Body of pancreas (tissue), 4 donors: ENCODE measurements at regions not wholly inside any gene's neighbourhood (a gene's known extent, or its start where the extent isn't known, plus 50 kb on each side); places are given as distances from the start of the nearest gene placed in this dataset.

ENCODE experiments used
- ATAC-seq: fragments of 150-250 bp; one replicate; pipeline ENCODE4 v1.9.1; 2016
- DNase-seq, 4 donors: peaks; one replicate each; pipeline ENCODE4 v3.0.0-alpha.2; 2019
- H3K27ac ChIP-seq, 4 donors: fragments of 200-600 bp; sonication (generic); 1 replicate in 3 of 4; 2 replicates in 1 of 4; pipeline versions ENCODE4 v1.5.1 to v1.6.1; 2016 to 2019; ENCODE audit warnings: mild to moderate bottlenecking in 1 of 4, mixed read lengths in 1 of 4, moderate library complexity in 1 of 4
- H3K27me3 ChIP-seq, 2 donors: fragments of 200-600 bp; sonication (generic); one replicate each; pipeline ENCODE4 v1.6.0; 2016; ENCODE audit warnings: mild to moderate bottlenecking in 1 of 2
- H3K36me3 ChIP-seq, 2 donors: fragments of 200-600 bp; sonication (generic); replicated peaks in 1 of 2; 2 replicates each; pipeline ENCODE4 v1.5.1; 2016; ENCODE audit warnings: low read depth in 2 of 2; ENCODE audit not compliant: insufficient read depth in 1 of 2
- H3K4me1 ChIP-seq: fragments of 200-600 bp; sonication (generic); one replicate; pipeline ENCODE4 v1.6.0; 2016
- H3K4me3 ChIP-seq, 2 donors: fragments of 200-600 bp; sonication (generic); 1 replicate in 1 of 2; 2 replicates in 1 of 2; pipeline ENCODE4 v1.5.1; 2016 to 2019
- H3K9me3 ChIP-seq, 3 donors: fragments of 200-600 bp; sonication (generic); 1 replicate in 2 of 3; 2 replicates in 1 of 3; pipeline ENCODE4 v1.5.1; 2016
- POLR2A ChIP-seq, 3 donors: fragments of 450-650 bp; IDR thresholded peaks; one replicate each; pipeline ENCODE4 v1.6.1; 2016; ENCODE audit warnings: antibody characterized with exemption in 3 of 3, mild to moderate bottlenecking in 2 of 3
- WGBS, 2 donors: methylation state at CpG; one replicate each; pipeline ENCODE4 v1.1.5; 2017; 5-methylcytosine and 5-hydroxymethylcytosine counted together
- intact Hi-C: fragments of 100-400 bp; cut with DNase I; formaldehyde crosslinking; loops from one replicate; pipeline ENCODE4 v1.15.1; 2023
- TF ChIP-seq, protein P1 (sequence below), 7 experiments: fragments of 450-650 bp in 4 of 7; fragments of 200-600 bp in 3 of 7; sonication (generic) in 3 of 7; IDR thresholded peaks; one replicate each; pipeline ENCODE4 v1.5.1; 2016 to 2019; ENCODE audit warnings: antibody characterized with exemption in 7 of 7

- intact Hi-C loops: no loop called here
- no peak overlapping the region for H3K4me3 ChIP-seq
- H3K27me3 ChIP-seq: no peaks in the 10 kb centered on the region
- peaks cover 11% of the 10 kb centered on the region for H3K4me1 ChIP-seq
- 86 to 94% methylated on average over 11 of the region's 11 CpGs for WGBS, 2 donors
- no peaks in the 10 kb centered on the region for H3K36me3 ChIP-seq
- TF ChIP-seq, protein P1, sequence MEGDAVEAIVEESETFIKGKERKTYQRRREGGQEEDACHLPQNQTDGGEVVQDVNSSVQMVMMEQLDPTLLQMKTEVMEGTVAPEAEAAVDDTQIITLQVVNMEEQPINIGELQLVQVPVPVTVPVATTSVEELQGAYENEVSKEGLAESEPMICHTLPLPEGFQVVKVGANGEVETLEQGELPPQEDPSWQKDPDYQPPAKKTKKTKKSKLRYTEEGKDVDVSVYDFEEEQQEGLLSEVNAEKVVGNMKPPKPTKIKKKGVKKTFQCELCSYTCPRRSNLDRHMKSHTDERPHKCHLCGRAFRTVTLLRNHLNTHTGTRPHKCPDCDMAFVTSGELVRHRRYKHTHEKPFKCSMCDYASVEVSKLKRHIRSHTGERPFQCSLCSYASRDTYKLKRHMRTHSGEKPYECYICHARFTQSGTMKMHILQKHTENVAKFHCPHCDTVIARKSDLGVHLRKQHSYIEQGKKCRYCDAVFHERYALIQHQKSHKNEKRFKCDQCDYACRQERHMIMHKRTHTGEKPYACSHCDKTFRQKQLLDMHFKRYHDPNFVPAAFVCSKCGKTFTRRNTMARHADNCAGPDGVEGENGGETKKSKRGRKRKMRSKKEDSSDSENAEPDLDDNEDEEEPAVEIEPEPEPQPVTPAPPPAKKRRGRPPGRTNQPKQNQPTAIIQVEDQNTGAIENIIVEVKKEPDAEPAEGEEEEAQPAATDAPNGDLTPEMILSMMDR (IDR thresholded peaks at IDR 0.05): no peak
- no peak for TF ChIP-seq POLR2A (IDR thresholded peaks at IDR 0.05)
- ATAC-seq (no peak), DNase-seq (no peak)
- no peaks in the 10 kb centered on the region for H3K9me3 ChIP-seq
- no peak overlapping the region for H3K27ac ChIP-seq
These were observed 111.9 kb downstream of the NGF start for GRCh38 chr1:115225993-115226685.

GRCh38 chr1:115224636-115225035 lies 113.4 kb downstream of the NGF start:
- Histone ChIP-seq H3K4me1 (peaks cover 11% of the 10 kb centered on the region), H3K9me3 (no peaks in the 10 kb centered on the region), H3K4me3 (no peak overlapping the region), H3K27ac (no peak overlapping the region), H3K36me3 (no peaks in the 10 kb centered on the region), H3K27me3 (no peaks in the 10 kb centered on the region)
- WGBS, 2 donors: 84 to 96% methylated on average over 2 of the region's 2 CpGs
- DNase-seq (no peak), ATAC-seq (no peak)
- TF ChIP-seq, protein P1 (IDR thresholded peaks at IDR 0.05): no peak
- no peak for TF ChIP-seq POLR2A (IDR thresholded peaks at IDR 0.05)
- intact Hi-C loops: no loop called here

- ATAC-seq (no peak), DNase-seq (no peak)
- no peaks in the 10 kb centered on the region for H3K4me1 ChIP-seq
- no peaks in the 10 kb centered on the region for H3K27me3 ChIP-seq
- WGBS, 2 donors: 75 to 90% methylated on average over 3 of the region's 3 CpGs
- intact Hi-C loops: no loop called here
- TF ChIP-seq, protein P1 (IDR thresholded peaks at IDR 0.05): no peak
- TF ChIP-seq POLR2A (IDR thresholded peaks at IDR 0.05): no peak
- H3K36me3 ChIP-seq: no peaks in the 10 kb centered on the region
- no peak overlapping the region for H3K4me3 ChIP-seq
- H3K27ac ChIP-seq: no peak overlapping the region
- no peaks in the 10 kb centered on the region for H3K9me3 ChIP-seq
These were observed 115.2 kb downstream of the NGF start for GRCh38 chr1:115222616-115223402.

DNA sequence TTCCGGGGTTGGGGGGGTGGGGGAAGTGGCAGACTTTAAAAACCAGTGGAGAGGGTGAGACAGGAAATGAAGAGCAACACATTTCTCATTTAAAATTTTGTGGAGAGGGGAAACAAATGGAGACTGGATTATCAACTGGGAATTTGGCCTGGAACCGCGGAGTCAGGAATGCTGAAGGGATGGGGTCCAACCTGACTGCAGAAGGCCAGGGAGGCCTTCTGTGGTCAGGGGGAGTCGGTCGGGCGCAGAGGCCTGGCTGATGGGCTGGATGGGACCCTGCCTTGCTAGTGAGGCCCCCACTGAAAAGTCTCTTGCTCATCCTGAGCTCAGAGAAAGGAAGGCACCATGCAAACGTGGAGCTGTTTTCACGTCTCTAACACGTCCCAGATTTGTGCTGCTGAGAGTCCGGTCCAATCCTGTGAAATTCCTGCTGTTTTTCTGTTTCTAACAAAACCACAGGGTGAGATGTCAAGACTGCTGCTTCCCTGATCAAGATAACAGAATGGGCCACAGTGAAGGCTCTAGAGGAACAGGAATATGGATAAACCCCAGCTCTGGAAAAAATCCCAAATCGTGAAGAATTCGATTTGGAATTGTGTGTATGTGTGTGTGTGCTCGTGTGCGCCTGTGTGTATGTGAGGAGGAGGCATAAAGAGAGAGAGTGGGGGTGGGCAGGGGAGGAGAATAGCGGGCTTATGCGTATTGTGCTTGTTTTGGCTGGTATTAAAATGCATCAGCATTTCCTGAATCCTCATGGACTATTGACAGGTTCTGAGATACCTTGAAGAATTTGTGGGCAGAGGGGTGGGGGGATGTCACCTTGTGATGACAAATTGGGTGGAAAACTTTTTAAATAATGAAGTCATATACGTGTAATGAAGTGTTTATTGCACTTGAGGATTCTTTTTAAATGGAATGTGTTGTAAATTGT lies 117.4 kb downstream of the NGF start:
- intact Hi-C loops: no loop called here
- H3K36me3 ChIP-seq: no peaks in the 10 kb centered on the region
- no peaks in the 10 kb centered on the region for H3K4me1 ChIP-seq
- TF ChIP-seq, protein P1 (IDR thresholded peaks at IDR 0.05): no peak
- no peak for TF ChIP-seq POLR2A (IDR thresholded peaks at IDR 0.05)
- H3K27ac ChIP-seq: peak overlapping the region in 1 of 4 donors; percentile 13
- DNase-seq (no peak), ATAC-seq (no peak)
- H3K27me3 ChIP-seq: no peaks in the 10 kb centered on the region
- H3K4me3 ChIP-seq: no peak overlapping the region
- WGBS, 2 donors: 79 to 82% methylated on average over 16 to 17 of the region's 17 CpGs
- no peaks in the 10 kb centered on the region for H3K9me3 ChIP-seq
